ENCODE measurements at regions not wholly inside any gene's neighbourhood (a gene's known extent, or its start where the extent isn't known, plus 50 kb on each side); places are given as distances from the start of the nearest gene placed in this dataset.
A peak's percentile ranks its signal among the peaks of the same experiment; 100 is the strongest.

GRCh38 chr3:106326941-106327695 lies 458.3 kb upstream of the CBLB start:
- no peak for DNase-seq

GRCh38 chr3:106327696-106328025 lies 458.8 kb upstream of the CBLB start:
- no peak for DNase-seq

GRCh38 chr3:106328224-106328623 lies 459.4 kb upstream of the CBLB start:
- DNase-seq = no peak

- DNase-seq = no peak
Measured at GRCh38 chr3:106329521-106329920, 460.7 kb upstream of the CBLB start.

GRCh38 chr3:106331636-106332035 lies 462.8 kb upstream of the CBLB start:
- no peak for DNase-seq

GRCh38 chr3:106332129-106332528 lies 463.3 kb upstream of the CBLB start:
- peak in 1 of 5 experiments; percentile 65 for DNase-seq

- peak in 2 of 5 experiments; percentile 6 to 53 for DNase-seq
Measured at GRCh38 chr3:106332884-106333283, 464.1 kb upstream of the CBLB start.

- peak in 3 of 5 experiments; percentile 18 to 79 (median 28) for DNase-seq
Measured at GRCh38 chr3:106333911-106334618, 465.3 kb upstream of the CBLB start.

- no peak for DNase-seq
Measured at GRCh38 chr3:106336619-106337018, 467.8 kb upstream of the CBLB start.

- no peak for DNase-seq
Measured at GRCh38 chr3:106337116-106337515, 468.3 kb upstream of the CBLB start.

- peak in 2 of 5 experiments; percentile 46 to 90 for DNase-seq
Measured at GRCh38 chr3:106338582-106339214, 469.9 kb upstream of the CBLB start.

GRCh38 chr3:106339551-106339950 lies 470.7 kb upstream of the CBLB start:
- DNase-seq = no peak

GRCh38 chr3:106341087-106341486 lies 472.3 kb upstream of the CBLB start:
- DNase-seq = no peak

- no peak for DNase-seq
Measured at GRCh38 chr3:106341586-106342162, 472.9 kb upstream of the CBLB start.

- DNase-seq = no peak
Measured at GRCh38 chr3:106342386-106342785, 473.6 kb upstream of the CBLB start.

- DNase-seq = no peak
Measured at GRCh38 chr3:106343811-106344210, 475.0 kb upstream of the CBLB start.

- no peak for DNase-seq
Measured at GRCh38 chr3:106345353-106346027, 476.7 kb upstream of the CBLB start.

- DNase-seq = no peak
Measured at GRCh38 chr3:106347350-106347749, 478.5 kb upstream of the CBLB start.

- no peak for DNase-seq
Measured at GRCh38 chr3:106348139-106348690, 479.4 kb upstream of the CBLB start.

- DNase-seq = peak in 1 of 5 experiments; percentile 78
Measured at GRCh38 chr3:106349191-106349881, 480.5 kb upstream of the CBLB start.

GRCh38 chr3:106355873-106356272 lies 487.1 kb upstream of the CBLB start:
- peak in 1 of 5 experiments; percentile 44 for DNase-seq

GRCh38 chr3:106359692-106360091 lies 490.9 kb upstream of the CBLB start:
- no peak for DNase-seq

Measured in T-helper 2 cell (primary cell).